GM06990 (cell line): ENCODE measurements at regions not wholly inside any gene's neighbourhood (a gene's known extent, or its start where the extent isn't known, plus 50 kb on each side); places are given as distances from the start of the nearest gene placed in this dataset.

Experiments
- DNase-seq: peaks from one replicate; pipeline ENCODE4 v3.0.0-alpha.2; 2011; ENCODE audit not compliant: insufficient read length; ENCODE audit errors: extremely low read depth
- H3K27me3 ChIP-seq: replicated peaks from 2 replicates; pipeline ENCODE4 v1.6.0; 2011; ENCODE audit warnings: low read length; ENCODE audit not compliant: control insufficient read depth, insufficient read depth
- H3K36me3 ChIP-seq: 2 replicates; pipeline ENCODE4 v1.5.1; 2011; ENCODE audit warnings: low read length; ENCODE audit not compliant: control insufficient read depth, insufficient read depth
- H3K4me3 ChIP-seq: replicated peaks from 2 replicates; pipeline ENCODE4 v1.5.1; 2011; ENCODE audit warnings: low read depth, mild to moderate bottlenecking, control low read depth, low read length
- CTCF ChIP-seq: IDR thresholded peaks from 2 replicates; pipeline ENCODE4 v1.5.1; 2011; ENCODE audit warnings: low read length, control low read depth, mild to moderate bottlenecking, inconsistent platforms; ENCODE audit not compliant: insufficient read depth, poor library complexity, severe bottlenecking

GRCh38 chr15:93196135-93196670 is 107.2 kb upstream of the RGMA start:
- TF ChIP-seq CTCF: no peak
- no peaks in the 10 kb centered on the region; the same call in 1 of the 2 replicates for H3K27me3 ChIP-seq
- no peak for DNase-seq
- no peak overlapping the region for H3K4me3 ChIP-seq
- no peaks in the 10 kb centered on the region for H3K36me3 ChIP-seq

GRCh38 chr15:93195109-93195508 is 106.1 kb upstream of the RGMA start:
- Histone ChIP-seq H3K4me3 (no peak overlapping the region), H3K36me3 (no peaks in the 10 kb centered on the region), H3K27me3 (no peaks in the 10 kb centered on the region; the same call in 1 of the 2 replicates)
- no peak for DNase-seq
- TF ChIP-seq CTCF: no peak

- no peak for DNase-seq
- H3K36me3 ChIP-seq: no peaks in the 10 kb centered on the region
- no peak overlapping the region for H3K4me3 ChIP-seq
- no peaks in the 10 kb centered on the region for H3K27me3 ChIP-seq
- TF ChIP-seq CTCF: no peak
These were observed 101.2 kb upstream of the RGMA start for GRCh38 chr15:93190238-93190637.

GRCh38 chr15:93189561-93189960 is 100.5 kb upstream of the RGMA start:
- Histone ChIP-seq H3K36me3 (no peaks in the 10 kb centered on the region), H3K27me3 (no peaks in the 10 kb centered on the region), H3K4me3 (no peak overlapping the region)
- TF ChIP-seq CTCF: no peak
- no peak for DNase-seq

GRCh38 chr15:93188236-93188635 is 99.2 kb upstream of the RGMA start:
- Histone ChIP-seq H3K27me3 (peaks cover 1% of the 10 kb centered on the region; the same call in 1 of the 2 replicates), H3K4me3 (no peak overlapping the region), H3K36me3 (no peaks in the 10 kb centered on the region)
- DNase-seq: no peak
- no peak for TF ChIP-seq CTCF

- no peak overlapping the region for H3K4me3 ChIP-seq
- DNase-seq: no peak
- no peaks in the 10 kb centered on the region for H3K36me3 ChIP-seq
- H3K27me3 ChIP-seq: peaks cover 1% of the 10 kb centered on the region; the same call in 1 of the 2 replicates
- TF ChIP-seq CTCF: no peak
These were observed 96.8 kb upstream of the RGMA start for GRCh38 chr15:93185796-93186195.
